Uterus (tissue), 2 donors: ENCODE measurements at regions not wholly inside any gene's neighbourhood (a gene's known extent, or its start where the extent isn't known, plus 50 kb on each side); places are given as distances from the start of the nearest gene placed in this dataset.

Experiments
- CTCF ChIP-seq, 4 experiments: fragments of 200-600 bp in 2 of 4; fragments of 450-650 bp in 2 of 4; sonication (generic) in 2 of 4; IDR thresholded peaks; one replicate each; pipeline ENCODE4 v1.5.1; 2016 to 2019; ENCODE audit warnings: antibody characterized with exemption in 4 of 4, mild to moderate bottlenecking in 2 of 4, moderate library complexity in 1 of 4
- POLR2A ChIP-seq, 2 donors: fragments of 450-650 bp; IDR thresholded peaks; one replicate each; pipeline ENCODE4 v1.6.1; 2016; ENCODE audit warnings: antibody characterized with exemption in 2 of 2, mild to moderate bottlenecking in 1 of 2, moderate library complexity in 1 of 2

GRCh38 chr9:38335686-38336085, 56.8 kb upstream of the ALDH1B1 start:
- no peak for TF ChIP-seq CTCF (IDR thresholded peaks at IDR 0.05)
- no peak for TF ChIP-seq POLR2A (IDR thresholded peaks at IDR 0.05)
